NT2/D1 (cell line): ENCODE measurements at regions not wholly inside any gene's neighbourhood (a gene's known extent, or its start where the extent isn't known, plus 50 kb on each side); places are given as distances from the start of the nearest gene placed in this dataset.

Experiments
- SUZ12 ChIP-seq: IDR thresholded peaks from 2 replicates; pipeline ENCODE4 v1.6.1; 2011; ENCODE audit not compliant: insufficient read length, insufficient read depth; ENCODE audit errors: extremely low read depth
- YY1 ChIP-seq: IDR thresholded peaks from 2 replicates; pipeline ENCODE4 v1.6.1; 2011; ENCODE audit not compliant: insufficient read length, insufficient read depth
- ZNF274 ChIP-seq: IDR thresholded peaks from 2 replicates; pipeline ENCODE4 v1.6.1; 2011; ENCODE audit warnings: mild to moderate bottlenecking, low read depth, low read length

- TF ChIP-seq SUZ12: no peak
- TF ChIP-seq YY1: no peak
- no peak for TF ChIP-seq ZNF274
Observed at GRCh38 chr15:62444104-62445022, 279.3 kb upstream of the C2CD4B start.
